HepG2 (cell line): ENCODE measurements at regions not wholly inside any gene's neighbourhood (a gene's known extent, or its start where the extent isn't known, plus 50 kb on each side); places are given as distances from the start of the nearest gene placed in this dataset.

Source experiments
- CEBPG ChIP-seq: IDR thresholded peaks from 2 replicates; pipeline ENCODE4 v1.6.1; 2016
- CREM ChIP-seq, 2 experiments: sonication (generic) in 1 of 2; formaldehyde crosslinking in 1 of 2; IDR thresholded peaks; 2 replicates each; pipeline versions ENCODE4 v1.4.0 to v1.6.1; 2016 to 2020; ENCODE audit warnings: antibody characterized with exemption in 1 of 2, mild to moderate bottlenecking in 1 of 2, missing genetic modification reagents in 1 of 2
- DNMT3B ChIP-seq: conservative IDR thresholded peaks from 2 replicates; pipeline ENCODE4 v1.6.1; 2016; ENCODE audit warnings: missing biosample characterization, control low read depth
- EP300 ChIP-seq, 3 experiments: sonication (generic) in 1 of 3; formaldehyde crosslinking in 1 of 3; IDR thresholded peaks; 2 replicates each; pipeline versions ENCODE4 v1.5.1 to v1.6.1; 2011 to 2020; ENCODE audit warnings: low read depth in 2 of 3, low read length in 2 of 3, borderline replicate concordance in 1 of 3, improper control_type of control experiment in 1 of 3, mild to moderate bottlenecking in 1 of 3, missing genetic modification reagents in 1 of 3, moderate library complexity in 1 of 3
- IKZF1 ChIP-seq: fragments of 450-650 bp; IDR thresholded peaks from 2 replicates; pipeline ENCODE4 v1.7.1; 2016
- NR2F1 ChIP-seq, 2 experiments: fragments of 450-650 bp in 1 of 2; formaldehyde crosslinking in 1 of 2; IDR thresholded peaks; 2 replicates each; pipeline versions ENCODE4 v1.5.0 to v1.6.1; 2016 to 2020; ENCODE audit warnings: mild to moderate bottlenecking in 1 of 2, missing compliant biosample characterization in 1 of 2, missing genetic modification reagents in 1 of 2, moderate library complexity in 1 of 2
- RBM22 ChIP-seq: fragments of 200-400 bp; formaldehyde crosslinking; optimal IDR thresholded peaks from 2 replicates; pipeline ENCODE3; 2017; ENCODE audit warnings: mild to moderate bottlenecking, low read length, moderate library complexity
- SMC3 ChIP-seq: IDR thresholded peaks from 2 replicates; pipeline ENCODE4 v1.6.1; 2011; ENCODE audit warnings: low read length, improper control_type of control experiment
- ZNF275 ChIP-seq: sonication (generic); formaldehyde crosslinking; IDR thresholded peaks from 2 replicates; pipeline ENCODE4 v1.8.0; 2022; ENCODE audit warnings: missing genetic modification reagents, mild to moderate bottlenecking, inconsistent platforms, borderline replicate concordance
- ZNF337 ChIP-seq: sonication (generic); formaldehyde crosslinking; IDR thresholded peaks from 2 replicates; pipeline ENCODE4 v1.5.1; 2020; ENCODE audit warnings: missing genetic modification reagents, low read depth, mild to moderate bottlenecking, borderline replicate concordance
- ZNF552 ChIP-seq: sonication (generic); formaldehyde crosslinking; IDR thresholded peaks from 2 replicates; pipeline ENCODE4 v1.9.0; 2022; ENCODE audit warnings: missing genetic modification reagents, mild to moderate bottlenecking, borderline replicate concordance
- ZNF580 ChIP-seq: IDR thresholded peaks from 2 replicates; pipeline ENCODE4 v1.6.1; 2016; ENCODE audit warnings: low read depth, borderline replicate concordance
- ZNF660 ChIP-seq: sonication (generic); formaldehyde crosslinking; IDR thresholded peaks from 2 replicates; pipeline ENCODE4 v1.5.1; 2020; ENCODE audit warnings: mild to moderate bottlenecking, low read depth, missing genetic modification reagents, borderline replicate concordance
- ZNF749 ChIP-seq: sonication (generic); formaldehyde crosslinking; IDR thresholded peaks from 2 replicates; pipeline ENCODE4 v1.8.0; 2022; ENCODE audit warnings: mild to moderate bottlenecking, missing genetic modification reagents, moderate library complexity, borderline replicate concordance
- TF ChIP-seq, protein P1 (sequence below): sonication (generic); formaldehyde crosslinking; IDR thresholded peaks from 2 replicates; pipeline ENCODE4 v1.4.0; 2020; ENCODE audit warnings: mild to moderate bottlenecking, missing genetic modification reagents, borderline replicate concordance
- TF ChIP-seq, protein P2 (sequence below): sonication (generic); formaldehyde crosslinking; IDR thresholded peaks from 2 replicates; pipeline ENCODE4 v1.8.0; 2023; ENCODE audit warnings: mild to moderate bottlenecking, missing genetic modification reagents
- TF ChIP-seq, protein P3 (sequence below): sonication (generic); formaldehyde crosslinking; IDR thresholded peaks from 2 replicates; pipeline ENCODE4 v1.8.0; 2022; ENCODE audit warnings: low read depth, missing genetic modification reagents

- TF ChIP-seq ZNF580 (CRISPR knock-in tag) (0 out of 2 replicates have a peak, but pooled peaks have one; percentile 26), CEBPG (CRISPR knock-in tag) (peak; percentile 93), NR2F1 (CRISPR knock-in tag; IDR thresholded peaks at IDR 0.05) (no peak), SMC3 (0 out of 2 replicates have a peak, but pooled peaks have one; percentile 9), CREM (IDR thresholded peaks at IDR 0.05) (peak; percentile 40; the same call in 1 of the 2 replicates), CREM (CRISPR knock-in tag; IDR thresholded peaks at IDR 0.05) (no peak), ZNF749 (CRISPR knock-in tag) (no peak), EP300 (IDR thresholded peaks at IDR 0.05; ENCODE audit: low read depth in 2 of 2, low read length in 2 of 2) (peak; percentile 59 to 62; a peak in 2 of 4 replicates), EP300 (CRISPR knock-in tag; IDR thresholded peaks at IDR 0.05; ENCODE audit: borderline replicate concordance) (peak; percentile 40; the same call in 1 of the 2 replicates), ZNF552 (CRISPR knock-in tag) (no peak), ZNF337 (no peak), ZNF275 (no peak), IKZF1 (no peak), ZNF660 (CRISPR knock-in tag) (no peak), RBM22 (peak; percentile 50), DNMT3B (CRISPR knock-in tag) (no peak)
- TF ChIP-seq, protein P1, sequence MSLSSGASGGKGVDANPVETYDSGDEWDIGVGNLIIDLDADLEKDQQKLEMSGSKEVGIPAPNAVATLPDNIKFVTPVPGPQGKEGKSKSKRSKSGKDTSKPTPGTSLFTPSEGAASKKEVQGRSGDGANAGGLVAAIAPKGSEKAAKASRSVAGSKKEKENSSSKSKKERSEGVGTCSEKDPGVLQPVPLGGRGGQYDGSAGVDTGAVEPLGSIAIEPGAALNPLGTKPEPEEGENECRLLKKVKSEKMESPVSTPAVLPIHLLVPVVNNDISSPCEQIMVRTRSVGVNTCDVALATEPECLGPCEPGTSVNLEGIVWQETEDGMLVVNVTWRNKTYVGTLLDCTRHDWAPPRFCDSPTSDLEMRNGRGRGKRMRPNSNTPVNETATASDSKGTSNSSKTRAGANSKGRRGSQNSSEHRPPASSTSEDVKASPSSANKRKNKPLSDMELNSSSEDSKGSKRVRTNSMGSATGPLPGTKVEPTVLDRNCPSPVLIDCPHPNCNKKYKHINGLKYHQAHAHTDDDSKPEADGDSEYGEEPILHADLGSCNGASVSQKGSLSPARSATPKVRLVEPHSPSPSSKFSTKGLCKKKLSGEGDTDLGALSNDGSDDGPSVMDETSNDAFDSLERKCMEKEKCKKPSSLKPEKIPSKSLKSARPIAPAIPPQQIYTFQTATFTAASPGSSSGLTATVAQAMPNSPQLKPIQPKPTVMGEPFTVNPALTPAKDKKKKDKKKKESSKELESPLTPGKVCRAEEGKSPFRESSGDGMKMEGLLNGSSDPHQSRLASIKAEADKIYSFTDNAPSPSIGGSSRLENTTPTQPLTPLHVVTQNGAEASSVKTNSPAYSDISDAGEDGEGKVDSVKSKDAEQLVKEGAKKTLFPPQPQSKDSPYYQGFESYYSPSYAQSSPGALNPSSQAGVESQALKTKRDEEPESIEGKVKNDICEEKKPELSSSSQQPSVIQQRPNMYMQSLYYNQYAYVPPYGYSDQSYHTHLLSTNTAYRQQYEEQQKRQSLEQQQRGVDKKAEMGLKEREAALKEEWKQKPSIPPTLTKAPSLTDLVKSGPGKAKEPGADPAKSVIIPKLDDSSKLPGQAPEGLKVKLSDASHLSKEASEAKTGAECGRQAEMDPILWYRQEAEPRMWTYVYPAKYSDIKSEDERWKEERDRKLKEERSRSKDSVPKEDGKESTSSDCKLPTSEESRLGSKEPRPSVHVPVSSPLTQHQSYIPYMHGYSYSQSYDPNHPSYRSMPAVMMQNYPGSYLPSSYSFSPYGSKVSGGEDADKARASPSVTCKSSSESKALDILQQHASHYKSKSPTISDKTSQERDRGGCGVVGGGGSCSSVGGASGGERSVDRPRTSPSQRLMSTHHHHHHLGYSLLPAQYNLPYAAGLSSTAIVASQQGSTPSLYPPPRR (CRISPR knock-in tag): no peak
- TF ChIP-seq, protein P2, sequence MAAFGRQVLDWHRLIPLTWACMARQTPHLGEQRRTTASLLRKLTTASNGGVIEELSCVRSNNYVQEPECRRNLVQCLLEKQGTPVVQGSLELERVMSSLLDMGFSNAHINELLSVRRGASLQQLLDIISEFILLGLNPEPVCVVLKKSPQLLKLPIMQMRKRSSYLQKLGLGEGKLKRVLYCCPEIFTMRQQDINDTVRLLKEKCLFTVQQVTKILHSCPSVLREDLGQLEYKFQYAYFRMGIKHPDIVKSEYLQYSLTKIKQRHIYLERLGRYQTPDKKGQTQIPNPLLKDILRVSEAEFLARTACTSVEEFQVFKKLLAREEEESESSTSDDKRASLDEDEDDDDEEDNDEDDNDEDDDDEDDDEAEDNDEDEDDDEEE: no peak
- TF ChIP-seq, protein P3, sequence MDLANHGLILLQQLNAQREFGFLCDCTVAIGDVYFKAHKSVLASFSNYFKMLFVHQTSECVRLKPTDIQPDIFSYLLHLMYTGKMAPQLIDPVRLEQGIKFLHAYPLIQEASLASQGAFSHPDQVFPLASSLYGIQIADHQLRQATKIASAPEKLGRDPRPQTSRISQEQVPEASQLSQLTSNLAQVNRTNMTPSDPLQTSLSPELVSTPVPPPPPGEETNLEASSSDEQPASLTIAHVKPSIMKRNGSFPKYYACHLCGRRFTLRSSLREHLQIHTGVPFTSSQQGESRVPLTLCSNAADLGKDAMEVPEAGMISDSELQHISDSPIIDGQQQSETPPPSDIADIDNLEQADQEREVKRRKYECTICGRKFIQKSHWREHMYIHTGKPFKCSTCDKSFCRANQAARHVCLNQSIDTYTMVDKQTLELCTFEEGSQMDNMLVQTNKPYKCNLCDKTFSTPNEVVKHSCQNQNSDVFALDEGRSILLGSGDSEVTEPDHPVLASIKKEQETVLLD: no peak
These were observed 119.6 kb downstream of the ASB7 start (continued) for GRCh38 chr15:100721758-100722550.
